ENCODE measurements at regions not wholly inside any gene's neighbourhood (a gene's known extent, or its start where the extent isn't known, plus 50 kb on each side); places are given as distances from the start of the nearest gene placed in this dataset.

DNA sequence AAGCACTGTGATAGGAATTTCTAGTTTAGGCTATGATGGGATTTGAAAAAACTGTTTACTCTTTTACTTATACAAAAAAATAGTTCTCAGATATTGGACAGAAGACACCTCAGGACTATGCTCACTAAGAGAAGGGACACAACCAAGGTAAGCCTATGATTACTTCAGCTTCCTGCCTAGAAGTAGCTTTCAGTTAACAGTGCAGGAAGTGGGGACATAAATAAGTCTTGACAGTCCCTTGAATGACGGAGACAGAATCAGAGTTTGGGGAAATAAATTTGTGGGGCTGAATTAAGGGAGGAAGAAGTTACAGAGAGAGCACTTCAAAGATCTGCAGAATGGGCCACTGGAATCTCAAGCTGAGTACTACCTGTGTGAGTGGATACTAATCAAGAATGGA is 53.8 kb upstream of the OLFM3 start:
- DNase-seq (ENCODE audit: low read depth) = no peak

DNA sequence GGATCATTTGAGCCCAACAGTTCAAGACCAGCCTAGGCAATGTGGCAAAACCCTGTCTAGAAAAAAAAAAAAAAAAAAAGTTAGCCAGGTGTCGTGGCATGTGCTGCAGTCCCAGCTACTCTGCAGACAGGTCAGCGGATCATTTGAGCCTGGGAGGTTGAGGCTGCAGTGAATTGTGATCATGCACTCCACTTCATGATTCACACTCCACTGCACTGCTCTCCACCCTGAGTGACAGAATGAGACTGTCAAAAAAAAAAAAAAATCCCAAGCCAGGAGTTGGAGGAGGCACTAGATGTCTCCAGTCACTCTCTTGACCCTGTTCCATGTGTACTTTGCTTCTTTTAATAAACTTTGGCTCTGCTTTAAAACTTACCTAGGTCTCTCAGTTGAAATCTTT is 51.0 kb upstream of the OLFM3 start:
- DNase-seq (ENCODE audit: low read depth) = no peak

Data from HS-5 (cell line).